Body of pancreas (tissue), 4 donors: ENCODE measurements at regions not wholly inside any gene's neighbourhood (a gene's known extent, or its start where the extent isn't known, plus 50 kb on each side); places are given as distances from the start of the nearest gene placed in this dataset.

Experiments
- POLR2A ChIP-seq, 3 donors: fragments of 450-650 bp; IDR thresholded peaks; one replicate each; pipeline ENCODE4 v1.6.1; 2016; ENCODE audit warnings: antibody characterized with exemption in 3 of 3, mild to moderate bottlenecking in 2 of 3
- TF ChIP-seq, protein P1 (sequence below), 7 experiments: fragments of 450-650 bp in 4 of 7; fragments of 200-600 bp in 3 of 7; sonication (generic) in 3 of 7; IDR thresholded peaks; one replicate each; pipeline ENCODE4 v1.5.1; 2016 to 2019; ENCODE audit warnings: antibody characterized with exemption in 7 of 7

DNA sequence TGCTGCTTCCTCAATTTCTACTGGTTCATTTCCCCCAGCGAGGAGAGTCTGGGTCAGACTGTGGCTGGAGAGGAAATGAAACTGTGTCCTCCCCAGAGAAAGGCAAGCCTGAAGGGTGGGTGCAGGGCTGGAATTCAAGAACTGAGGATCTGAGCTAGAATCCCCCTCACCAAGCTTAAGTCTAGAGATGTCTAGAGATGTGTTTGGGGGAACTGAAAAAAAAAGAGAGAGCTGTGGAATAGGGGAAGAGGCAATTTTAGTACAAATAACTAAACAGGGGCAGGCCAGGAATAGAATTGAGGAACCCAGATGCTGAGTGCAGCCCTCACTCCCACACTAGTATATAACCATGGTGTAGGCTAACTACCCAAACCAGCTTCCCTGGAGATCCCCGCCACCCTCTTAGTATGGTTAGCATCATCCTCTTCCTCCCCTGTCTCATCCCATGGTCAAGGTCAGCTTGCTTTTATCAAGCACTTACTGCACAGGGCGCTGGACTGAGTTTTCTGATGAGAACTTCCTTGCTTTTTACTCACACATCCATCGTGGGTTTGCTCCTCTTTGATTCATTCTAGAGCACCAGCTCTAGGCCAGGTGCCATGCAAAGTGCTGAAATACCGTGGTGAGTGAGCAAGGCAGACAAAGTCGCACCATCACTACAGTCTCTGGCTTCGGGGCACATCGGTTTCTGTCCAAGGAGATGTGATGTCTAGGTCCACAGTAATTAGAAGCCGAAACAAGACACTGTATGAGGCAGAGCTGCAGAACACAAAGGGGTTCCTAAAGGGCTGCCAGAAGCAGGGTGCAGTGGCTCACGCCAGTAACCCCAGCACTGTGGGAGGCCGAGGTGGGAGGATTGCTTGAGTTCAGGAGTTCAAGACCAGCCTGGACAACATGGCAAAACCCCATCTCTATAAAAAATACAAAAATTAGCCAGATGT, 112.9 kb upstream of the IPO9 start:
- TF ChIP-seq, protein P1, sequence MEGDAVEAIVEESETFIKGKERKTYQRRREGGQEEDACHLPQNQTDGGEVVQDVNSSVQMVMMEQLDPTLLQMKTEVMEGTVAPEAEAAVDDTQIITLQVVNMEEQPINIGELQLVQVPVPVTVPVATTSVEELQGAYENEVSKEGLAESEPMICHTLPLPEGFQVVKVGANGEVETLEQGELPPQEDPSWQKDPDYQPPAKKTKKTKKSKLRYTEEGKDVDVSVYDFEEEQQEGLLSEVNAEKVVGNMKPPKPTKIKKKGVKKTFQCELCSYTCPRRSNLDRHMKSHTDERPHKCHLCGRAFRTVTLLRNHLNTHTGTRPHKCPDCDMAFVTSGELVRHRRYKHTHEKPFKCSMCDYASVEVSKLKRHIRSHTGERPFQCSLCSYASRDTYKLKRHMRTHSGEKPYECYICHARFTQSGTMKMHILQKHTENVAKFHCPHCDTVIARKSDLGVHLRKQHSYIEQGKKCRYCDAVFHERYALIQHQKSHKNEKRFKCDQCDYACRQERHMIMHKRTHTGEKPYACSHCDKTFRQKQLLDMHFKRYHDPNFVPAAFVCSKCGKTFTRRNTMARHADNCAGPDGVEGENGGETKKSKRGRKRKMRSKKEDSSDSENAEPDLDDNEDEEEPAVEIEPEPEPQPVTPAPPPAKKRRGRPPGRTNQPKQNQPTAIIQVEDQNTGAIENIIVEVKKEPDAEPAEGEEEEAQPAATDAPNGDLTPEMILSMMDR (IDR thresholded peaks at IDR 0.05), result no peak
- TF ChIP-seq POLR2A (IDR thresholded peaks at IDR 0.05), result no peak
